ENCODE measurements at regions not wholly inside any gene's neighbourhood (a gene's known extent, or its start where the extent isn't known, plus 50 kb on each side); places are given as distances from the start of the nearest gene placed in this dataset.
"Not testable (repeated sequence)": the region's sequence is repeated elsewhere in the genome, so short reads cannot be mapped to it uniquely, and the experiment has no call there.

GRCh38 chr16:65318138-65318537 is 196.3 kb upstream of the CDH11 start:
- no peak for DNase-seq

- DNase-seq, result no peak
These were observed 194.9 kb upstream of the CDH11 start for GRCh38 chr16:65316808-65317207.

GRCh38 chr16:65315081-65315780 is 193.4 kb upstream of the CDH11 start:
- DNase-seq, result no peak

- DNase-seq, result no peak
These were observed 192.8 kb upstream of the CDH11 start for GRCh38 chr16:65314627-65315008.

- DNase-seq, result no peak
These were observed 192.2 kb upstream of the CDH11 start for GRCh38 chr16:65313936-65314626.

GRCh38 chr16:65312795-65313194 is 190.9 kb upstream of the CDH11 start:
- no peak for DNase-seq

GRCh38 chr16:65312071-65312470 is 190.2 kb upstream of the CDH11 start:
- no peak for DNase-seq

- not testable (repeated sequence) for DNase-seq
These were observed 188.6 kb upstream of the CDH11 start for GRCh38 chr16:65310491-65310890.

- DNase-seq, result no peak
These were observed 187.5 kb upstream of the CDH11 start for GRCh38 chr16:65309354-65309753.

GRCh38 chr16:65308506-65308905 is 186.6 kb upstream of the CDH11 start:
- DNase-seq, result no peak

- DNase-seq, result no peak
These were observed 185.4 kb upstream of the CDH11 start for GRCh38 chr16:65307286-65307685.

GRCh38 chr16:65306722-65307121 is 184.9 kb upstream of the CDH11 start:
- no peak for DNase-seq

- no peak for DNase-seq
These were observed 184.4 kb upstream of the CDH11 start for GRCh38 chr16:65306300-65306699.

GRCh38 chr16:65305266-65305959 is 183.6 kb upstream of the CDH11 start:
- DNase-seq, result no peak

- no peak for DNase-seq
These were observed 179.2 kb upstream of the CDH11 start for GRCh38 chr16:65301029-65301428.

GRCh38 chr16:65297453-65297852 is 175.6 kb upstream of the CDH11 start:
- no peak for DNase-seq

GRCh38 chr16:65295527-65295926 is 173.7 kb upstream of the CDH11 start:
- DNase-seq, result no peak

GRCh38 chr16:65294708-65295107 is 172.8 kb upstream of the CDH11 start:
- no peak for DNase-seq

GRCh38 chr16:65294165-65294564 is 172.3 kb upstream of the CDH11 start:
- DNase-seq, result no peak

GRCh38 chr16:65289022-65289421 is 167.2 kb upstream of the CDH11 start:
- DNase-seq, result no peak

GRCh38 chr16:65287307-65287706 is 165.4 kb upstream of the CDH11 start:
- no peak for DNase-seq

- DNase-seq, result no peak
These were observed 163.5 kb upstream of the CDH11 start for GRCh38 chr16:65285128-65286048.

- no peak for DNase-seq
These were observed 162.8 kb upstream of the CDH11 start for GRCh38 chr16:65284626-65285025.
